SHP77 treated with DMSO at 0.1 percent for 48 hours (cell line): ENCODE measurements at regions not wholly inside any gene's neighbourhood (a gene's known extent, or its start where the extent isn't known, plus 50 kb on each side); places are given as distances from the start of the nearest gene placed in this dataset.

Experiments
- DNase-seq: peaks from one replicate; lab custom pipeline; 2025; lab: John Stamatoyannopoulos, UW

GRCh38 chr2:12027136-12027535 lies 280.7 kb downstream of the LPIN1 start:
- no peak for DNase-seq

DNA sequence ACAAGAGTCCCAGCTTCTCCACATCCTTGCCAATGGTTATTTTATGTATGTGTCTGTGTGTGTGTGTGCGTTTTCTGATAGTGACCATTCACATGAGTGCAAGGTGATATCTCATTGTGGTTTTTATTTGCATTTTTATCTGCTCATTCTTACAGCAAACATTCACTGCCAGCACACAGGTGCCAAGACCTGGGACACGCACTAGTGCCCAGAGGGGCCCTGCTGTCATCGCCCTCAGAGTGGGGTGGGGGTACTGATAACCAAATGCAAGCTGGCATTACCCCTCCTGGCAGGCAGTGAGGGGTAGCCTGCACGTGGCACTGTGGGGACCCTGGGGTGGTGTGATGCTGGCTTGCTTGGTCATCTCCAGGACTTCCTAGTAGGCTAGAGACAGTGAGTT lies 285.4 kb downstream of the LPIN1 start:
- DNase-seq = no peak

- DNase-seq = peak; percentile 6
Observed at GRCh38 chr2:12032398-12032797, 286.0 kb downstream of the LPIN1 start.

- no peak for DNase-seq
Observed at GRCh38 chr2:12032975-12033374, 286.5 kb downstream of the LPIN1 start.

- no peak for DNase-seq
Observed at GRCh38 chr2:12033494-12033893, 287.1 kb downstream of the LPIN1 start.

GRCh38 chr2:12034382-12034781 lies 287.9 kb downstream of the LPIN1 start:
- DNase-seq = no peak

- DNase-seq = no peak
Observed at GRCh38 chr2:12035029-12035720, 288.7 kb downstream of the LPIN1 start.

DNA sequence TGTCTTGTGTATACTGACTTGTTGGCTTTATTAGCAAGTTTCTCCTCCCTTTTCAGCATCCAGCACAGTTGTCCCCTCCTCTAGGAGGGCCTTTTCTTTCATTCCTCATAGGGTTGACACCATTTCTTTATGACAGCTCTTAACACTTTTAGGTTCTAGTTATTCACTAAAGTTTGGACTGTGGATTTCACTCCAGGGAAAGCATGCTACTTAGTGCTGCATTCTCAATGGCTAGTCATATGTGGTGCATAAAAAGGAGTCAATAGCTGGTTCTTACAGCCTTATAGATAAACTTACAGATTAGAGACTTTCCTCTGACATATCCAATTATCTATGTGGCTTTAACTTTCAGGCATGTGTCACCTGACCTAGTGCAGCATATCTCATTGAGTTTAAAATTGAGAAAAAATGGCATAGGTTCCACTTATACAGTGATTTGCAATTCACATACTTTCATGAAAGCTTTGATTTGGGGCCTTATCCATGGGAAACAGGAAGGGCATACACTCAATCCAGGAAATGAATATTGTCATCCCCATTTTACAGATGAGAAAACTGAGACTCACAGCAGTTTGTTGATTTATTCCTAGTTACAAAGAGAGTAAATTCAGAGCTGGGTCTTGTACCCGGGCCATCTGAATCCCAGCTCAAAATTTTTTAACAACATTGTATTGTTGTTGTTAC lies 289.7 kb downstream of the LPIN1 start:
- no peak for DNase-seq

DNA sequence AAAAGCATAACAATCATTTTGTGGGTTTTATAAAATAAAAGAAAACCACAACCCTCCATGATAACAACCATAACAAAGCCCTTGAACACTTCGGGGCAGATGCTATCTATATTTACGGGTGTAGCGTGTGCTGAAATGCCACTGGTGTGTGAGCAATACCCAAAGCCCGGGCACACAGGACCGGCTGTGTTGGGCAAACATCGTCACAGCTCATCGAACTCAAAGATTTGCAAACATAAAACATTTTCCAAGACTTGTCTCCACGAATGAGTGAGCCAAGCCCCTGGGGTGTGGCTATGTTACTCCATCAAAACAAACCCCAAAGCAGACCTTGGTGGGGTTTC lies 290.2 kb downstream of the LPIN1 start:
- DNase-seq = no peak

- no peak for DNase-seq
Observed at GRCh38 chr2:12037301-12037700, 290.9 kb downstream of the LPIN1 start.

GRCh38 chr2:12041236-12041635 lies 294.8 kb downstream of the LPIN1 start:
- DNase-seq = no peak

- no peak for DNase-seq
Observed at GRCh38 chr2:12043131-12043530, 296.7 kb downstream of the LPIN1 start.

DNA sequence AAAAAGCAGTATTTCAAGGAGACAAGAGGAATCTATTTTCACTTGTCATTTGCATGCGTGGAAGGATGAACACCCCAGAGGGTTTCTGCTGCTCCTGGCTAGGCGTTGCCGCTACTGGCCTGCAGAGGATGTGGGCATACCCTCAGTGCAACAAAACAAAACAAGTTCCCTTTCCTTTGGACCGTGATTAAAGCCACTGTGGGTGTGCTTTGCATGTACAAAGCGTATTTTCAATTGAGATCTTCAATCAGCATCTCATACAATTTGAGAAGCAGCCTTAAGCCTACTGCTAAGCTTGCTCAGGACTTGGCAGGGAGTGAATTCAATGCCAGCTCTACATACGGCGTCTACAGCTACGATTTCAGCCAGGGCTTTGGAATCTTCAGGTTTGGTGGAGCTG lies 298.4 kb downstream of the LPIN1 start:
- no peak for DNase-seq

DNA sequence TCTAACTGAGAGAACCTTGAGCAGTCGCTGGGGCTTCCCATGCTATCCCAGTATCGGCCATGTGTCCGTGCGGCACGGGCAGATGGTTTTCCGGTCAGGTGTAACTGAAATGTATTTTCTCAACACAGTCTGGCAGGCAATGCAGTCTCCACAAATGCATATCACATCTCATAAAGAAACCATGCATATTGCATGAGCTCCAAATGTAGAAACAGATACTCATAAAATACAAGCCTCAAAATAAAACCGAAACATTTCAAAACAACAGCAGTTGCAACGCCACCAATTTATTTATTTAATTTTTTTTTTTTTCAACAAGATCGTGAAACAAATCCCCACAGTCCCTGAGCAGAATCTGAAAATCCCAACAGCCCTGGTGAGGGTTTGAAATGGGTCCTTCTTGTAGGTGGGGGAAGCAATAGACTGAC lies 299.4 kb downstream of the LPIN1 start:
- no peak for DNase-seq

- no peak for DNase-seq
Observed at GRCh38 chr2:12046641-12047040, 300.2 kb downstream of the LPIN1 start.

GRCh38 chr2:12047761-12048160 lies 301.3 kb downstream of the LPIN1 start:
- DNase-seq = no peak

DNA sequence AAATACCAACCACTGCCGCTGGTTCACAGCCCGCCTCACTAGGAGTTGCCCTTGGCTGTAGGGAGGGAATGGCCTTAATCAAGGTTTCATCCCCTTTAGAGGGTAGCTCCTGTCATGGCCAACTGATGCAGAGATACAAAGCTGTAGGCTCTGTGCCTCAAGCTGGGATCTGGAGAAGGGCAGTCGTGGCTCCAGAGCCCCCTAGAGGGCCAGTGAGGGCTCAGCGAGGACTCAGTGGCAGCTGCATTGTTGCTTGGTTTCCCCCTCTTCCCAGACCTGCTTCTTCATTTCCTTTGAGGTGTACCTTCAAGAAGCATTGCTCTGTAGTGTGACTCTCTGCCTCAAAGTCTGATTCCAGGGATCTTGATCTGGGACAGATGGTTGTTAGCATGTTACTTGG lies 302.1 kb downstream of the LPIN1 start:
- no peak for DNase-seq

DNA sequence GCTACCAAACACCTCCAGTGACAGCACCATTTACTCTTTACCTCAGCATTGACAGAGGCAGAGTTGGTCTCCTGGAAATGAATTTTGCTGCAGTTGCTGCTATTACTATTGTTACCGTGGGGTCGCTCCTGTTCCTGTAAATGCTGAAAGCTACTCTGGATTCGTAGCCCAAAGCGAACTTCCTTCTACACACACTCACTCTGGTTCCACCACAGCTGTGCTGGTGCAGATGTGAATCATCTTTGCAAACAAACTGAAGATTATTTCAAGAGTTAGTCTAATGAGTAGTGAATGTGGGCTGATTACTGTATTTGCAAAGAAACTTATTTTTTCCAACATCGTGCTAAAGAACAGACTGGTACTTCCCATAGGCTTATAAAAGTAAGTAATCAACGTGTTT lies 304.0 kb downstream of the LPIN1 start:
- no peak for DNase-seq

DNA sequence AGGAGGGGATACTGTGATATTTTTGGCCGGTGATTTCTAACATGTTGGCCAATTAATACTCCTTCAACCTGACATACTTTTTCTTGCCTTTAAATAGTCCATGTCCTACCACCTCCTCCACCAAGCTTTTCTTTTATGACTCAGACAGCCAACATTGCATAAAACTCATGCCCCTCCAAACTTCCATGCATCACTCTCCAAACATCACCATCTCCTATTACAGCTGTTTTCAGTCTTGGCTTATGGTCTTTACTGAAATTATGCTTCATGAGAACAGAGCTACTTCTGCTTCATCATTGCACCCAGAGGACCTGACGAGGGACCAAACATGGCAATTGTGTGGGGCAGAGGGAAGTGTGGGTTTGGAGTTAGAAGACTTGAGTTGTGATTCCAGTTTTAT lies 305.4 kb downstream of the LPIN1 start:
- no peak for DNase-seq

GRCh38 chr2:12052796-12053195 lies 306.4 kb downstream of the LPIN1 start:
- no peak for DNase-seq

DNA sequence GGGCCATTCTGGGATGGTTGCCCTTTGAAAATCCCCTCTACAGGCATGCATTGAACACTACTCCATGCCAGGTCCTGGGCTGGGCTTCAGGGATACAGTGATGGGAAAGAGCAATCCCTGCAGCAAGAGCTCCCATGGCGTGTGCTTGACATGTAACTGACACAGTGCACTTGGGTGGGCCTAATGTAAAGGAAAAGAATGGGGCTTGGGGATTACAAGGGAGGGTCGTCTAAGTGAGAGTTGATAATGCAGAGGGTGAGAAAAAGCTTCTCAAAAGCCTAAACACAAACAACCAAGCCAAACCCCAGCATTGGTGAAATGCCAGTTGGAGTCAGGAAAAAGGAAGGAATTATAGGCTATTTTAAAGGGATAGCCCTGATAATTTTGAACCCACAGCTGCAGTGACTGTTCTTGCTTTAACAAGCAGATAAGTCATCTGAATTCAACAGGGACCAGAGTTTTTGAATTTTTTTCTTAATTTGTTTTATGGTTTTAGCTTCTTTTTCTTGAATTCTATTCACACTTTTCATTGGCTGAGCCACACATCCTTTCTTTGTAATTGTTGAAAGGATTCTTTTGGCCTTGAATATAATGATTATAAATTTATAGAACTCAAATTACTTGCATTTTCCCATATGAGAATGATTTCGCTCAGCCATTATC lies 308.7 kb downstream of the LPIN1 start:
- DNase-seq = no peak

GRCh38 chr2:12057436-12058166 lies 311.2 kb downstream of the LPIN1 start:
- DNase-seq = no peak
